ENCODE measurements at regions not wholly inside any gene's neighbourhood (a gene's known extent, or its start where the extent isn't known, plus 50 kb on each side); places are given as distances from the start of the nearest gene placed in this dataset.

GRCh38 chr3:193852901-193853300 lies 259.9 kb downstream of the OPA1 start:
- TF ChIP-seq POLR2A (IDR thresholded peaks at IDR 0.05) (no peak), CTCF (IDR thresholded peaks at IDR 0.05) (no peak)

All from suprapubic skin (tissue), 3 donors.